Dedifferentiated amniotic fluid mesenchymal stem cell (primary cell): ENCODE measurements at regions not wholly inside any gene's neighbourhood (a gene's known extent, or its start where the extent isn't known, plus 50 kb on each side); places are given as distances from the start of the nearest gene placed in this dataset.

Source experiments
- DNase-seq: peaks from one replicate; pipeline ENCODE4 v3.0.0-alpha.2; 2016; ENCODE audit errors: extremely low spot score

DNA sequence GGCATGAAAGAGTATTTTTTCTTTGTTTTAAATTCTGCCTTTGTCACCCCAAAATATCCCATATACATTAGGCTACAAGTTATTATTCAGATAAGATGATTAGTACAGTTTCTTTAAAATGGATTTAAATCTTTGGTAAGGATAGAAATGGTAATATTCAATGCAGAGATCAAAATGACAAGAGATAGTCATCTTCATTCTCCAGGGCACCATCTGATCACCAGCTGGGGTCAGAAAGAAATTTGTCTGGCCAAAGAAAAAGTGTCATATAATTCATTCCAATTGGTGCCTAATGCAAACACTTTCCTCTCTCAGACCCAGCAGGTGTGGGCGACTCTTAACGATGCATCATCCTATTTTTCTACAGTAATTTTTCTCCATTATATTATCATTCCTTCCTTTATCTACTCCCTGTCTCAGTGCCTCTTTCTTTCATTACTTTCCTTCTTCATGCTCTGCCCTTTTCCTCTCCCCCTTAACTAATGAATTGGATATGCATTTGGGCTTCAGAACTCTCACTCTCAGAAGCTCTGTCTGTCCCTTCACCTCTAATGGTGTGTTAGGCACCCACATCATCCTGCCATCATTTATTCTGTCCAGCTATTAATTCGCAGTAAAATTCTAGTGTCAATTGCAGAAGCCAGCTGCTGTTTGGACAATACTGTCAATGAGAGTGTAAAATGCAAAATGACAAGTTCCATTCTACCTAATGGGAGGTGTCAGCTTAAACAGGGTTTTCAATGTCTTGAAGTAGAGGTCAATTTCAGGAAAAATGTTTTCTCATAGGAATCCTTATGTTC, 570.5 kb downstream of the TDRD15 start:
- no peak for DNase-seq

- no peak for DNase-seq
These were observed 573.1 kb downstream of the TDRD15 start for GRCh38 chr2:21696900-21697299.

DNA sequence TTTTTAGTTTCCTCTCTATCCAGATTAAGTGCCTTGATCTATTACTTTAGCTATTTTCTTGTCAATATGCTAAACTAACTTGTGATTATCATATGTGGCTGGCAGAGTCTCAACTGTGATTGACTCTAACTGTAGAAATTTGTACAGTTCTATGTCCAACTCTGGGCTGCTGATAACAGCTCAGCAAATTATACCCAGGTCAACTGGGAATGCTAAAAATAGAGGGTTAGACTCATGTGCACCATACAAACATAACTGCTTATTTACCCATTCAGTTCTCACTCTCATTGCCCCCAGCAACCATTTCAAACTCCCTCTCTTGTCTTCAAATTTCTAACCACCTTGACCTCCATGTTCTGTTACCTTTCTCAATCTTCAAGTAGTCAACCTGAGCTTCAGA, 576.9 kb downstream of the TDRD15 start:
- no peak for DNase-seq

DNA sequence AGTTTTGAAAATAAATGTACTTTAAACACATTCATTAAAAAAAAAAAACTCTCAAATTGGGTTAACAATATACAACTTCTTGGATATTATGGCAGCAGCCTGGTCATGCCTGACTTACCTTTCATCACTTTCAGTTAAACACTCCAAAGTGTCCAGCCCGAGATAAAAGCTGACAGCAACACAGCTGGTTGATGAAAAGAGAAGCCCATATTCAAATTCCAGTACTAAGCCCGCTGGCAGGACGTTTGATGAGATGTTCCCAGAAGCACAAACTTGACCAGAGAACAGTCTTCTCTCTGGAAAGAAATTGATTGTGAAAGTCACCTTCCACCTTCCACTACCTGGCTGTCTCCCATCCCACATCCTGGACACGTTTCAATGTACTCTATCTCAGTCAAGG, 586.3 kb downstream of the TDRD15 start:
- DNase-seq = no peak

- no peak for DNase-seq
These were observed 586.7 kb downstream of the TDRD15 start for GRCh38 chr2:21710496-21710895.

GRCh38 chr2:21715887-21716286, 592.1 kb downstream of the TDRD15 start:
- no peak for DNase-seq

- DNase-seq = no peak
These were observed 603.3 kb downstream of the TDRD15 start for GRCh38 chr2:21727101-21727500.

DNA sequence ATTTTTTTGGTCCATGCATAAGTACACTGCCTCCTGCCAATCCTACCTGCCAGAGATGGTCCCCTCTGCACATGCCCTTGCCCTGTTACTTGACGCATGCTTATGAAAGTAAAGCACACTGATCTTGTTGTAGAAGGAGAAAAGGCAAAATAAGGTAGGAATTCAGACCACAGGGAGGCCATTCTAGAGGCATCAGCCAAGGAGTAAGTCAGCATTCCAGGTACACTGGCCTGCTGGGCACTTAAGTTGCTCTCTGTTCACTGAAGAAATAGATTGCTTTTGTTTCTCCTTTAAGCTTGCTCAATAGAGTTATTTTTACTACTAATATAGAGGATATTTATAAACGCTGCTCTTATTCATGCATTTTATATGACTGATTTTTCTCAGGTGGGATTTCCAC, 604.4 kb downstream of the TDRD15 start:
- DNase-seq = no peak

- no peak for DNase-seq
These were observed 606.4 kb downstream of the TDRD15 start for GRCh38 chr2:21730141-21730540.

GRCh38 chr2:21740484-21740883, 616.7 kb downstream of the TDRD15 start:
- DNase-seq = no peak

GRCh38 chr2:21746499-21746898, 622.7 kb downstream of the TDRD15 start:
- DNase-seq = no peak

DNA sequence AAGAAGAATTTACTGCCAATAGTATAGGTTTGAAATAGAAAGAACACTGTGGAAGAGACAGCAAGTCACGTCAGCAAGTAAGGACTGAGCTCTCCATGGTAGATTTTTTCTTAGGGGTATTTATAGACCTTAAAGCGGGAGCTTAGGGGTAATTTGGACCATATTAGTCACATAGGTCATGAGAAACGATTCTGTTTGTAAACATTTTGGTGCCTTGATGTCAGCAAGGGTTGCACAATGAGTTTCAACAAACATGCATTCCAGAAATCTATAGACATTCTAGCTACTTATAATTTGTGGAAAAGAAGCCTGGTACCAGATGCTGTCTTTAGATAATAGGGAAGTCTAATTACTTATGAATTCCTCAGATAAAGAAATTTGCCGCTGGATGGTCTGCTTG, 624.7 kb downstream of the TDRD15 start:
- DNase-seq = no peak

DNA sequence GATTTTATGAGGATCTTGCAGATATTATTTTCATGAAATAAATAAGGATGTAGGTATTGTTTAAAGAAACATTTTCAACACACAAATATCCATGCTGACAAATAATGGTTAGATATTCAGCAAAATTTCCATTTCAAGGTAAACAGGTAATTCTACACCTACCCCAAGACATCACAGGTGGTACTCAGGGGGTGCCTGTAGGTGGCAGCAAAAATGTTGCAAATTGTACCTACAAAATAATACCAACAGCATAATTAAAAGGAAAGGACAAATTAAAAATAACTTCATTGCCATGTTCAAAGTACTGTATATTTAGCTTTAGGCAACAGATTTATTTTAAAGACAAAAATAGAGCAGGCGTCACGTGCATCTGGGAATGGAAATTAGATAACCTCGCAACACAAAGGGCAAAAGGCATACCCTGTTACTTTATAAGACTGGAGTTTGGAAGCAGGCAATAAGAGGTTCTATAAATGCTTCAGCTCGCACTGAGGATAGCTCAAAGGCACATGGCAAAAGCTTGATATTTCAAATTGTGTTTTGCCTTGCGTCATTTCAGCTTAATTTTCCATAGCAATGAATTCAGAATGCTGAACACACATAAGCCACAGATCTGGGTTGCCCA, 630.5 kb downstream of the TDRD15 start:
- no peak for DNase-seq

GRCh38 chr2:21757805-21758430, 634.1 kb downstream of the TDRD15 start:
- no peak for DNase-seq

DNA sequence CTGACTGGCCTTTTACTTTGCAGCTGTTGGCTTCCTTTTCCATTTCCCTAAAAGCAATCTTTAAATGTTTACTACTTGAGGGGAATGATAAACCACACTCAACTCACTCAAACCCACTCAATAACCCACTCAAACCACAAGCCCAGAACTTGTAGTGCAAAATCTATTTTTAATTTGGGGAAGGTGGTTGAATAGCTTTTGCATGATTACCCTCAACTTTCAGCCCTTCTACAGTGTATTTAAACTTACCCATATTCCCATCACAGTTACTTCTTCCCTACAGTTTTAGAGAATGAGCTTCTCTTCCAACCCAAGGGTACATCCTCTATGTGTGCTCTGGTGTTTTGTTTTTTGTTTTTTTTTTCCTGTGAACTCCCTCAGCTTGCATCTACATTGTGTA, 636.1 kb downstream of the TDRD15 start:
- no peak for DNase-seq

DNA sequence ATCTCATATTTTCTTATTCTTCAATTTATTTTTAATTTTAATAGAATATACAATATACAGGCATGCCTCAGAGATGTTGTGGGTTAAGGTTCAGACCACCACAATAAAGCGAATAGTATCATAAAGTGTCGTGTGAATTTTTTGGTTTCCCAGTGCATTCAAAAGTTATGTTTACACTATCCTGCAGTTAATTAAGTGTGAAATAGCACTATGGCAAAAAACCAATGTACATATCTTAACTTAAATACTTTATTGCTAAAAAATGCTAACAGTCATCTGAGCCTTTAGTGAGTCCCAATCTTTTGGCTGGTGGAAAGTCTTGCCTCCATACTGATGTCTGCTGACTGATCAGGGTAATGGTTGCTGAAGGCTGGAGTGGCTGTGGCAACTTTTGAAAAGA, 637.6 kb downstream of the TDRD15 start:
- no peak for DNase-seq

GRCh38 chr2:21763501-21763900, 639.7 kb downstream of the TDRD15 start:
- DNase-seq = no peak

DNA sequence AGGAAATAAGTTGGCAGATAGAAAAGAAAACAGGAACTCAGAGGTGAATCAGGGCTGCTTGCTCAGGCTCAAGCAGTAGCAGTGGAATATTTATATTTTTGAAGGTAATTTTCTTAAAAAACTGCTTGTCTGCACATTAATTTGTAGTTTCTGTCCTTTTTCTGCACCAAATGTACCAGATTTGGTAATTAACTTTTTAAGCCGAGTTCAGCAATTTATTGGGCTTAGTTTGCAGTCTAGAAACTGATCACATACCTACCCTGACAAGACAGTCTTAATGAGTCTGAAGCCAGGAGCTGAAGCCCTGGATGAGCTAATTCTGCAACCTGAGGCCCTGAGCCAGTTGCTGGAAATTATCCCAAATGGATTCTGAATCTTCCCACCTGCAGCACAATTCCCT, 647.0 kb downstream of the TDRD15 start:
- DNase-seq = no peak

GRCh38 chr2:21772624-21773023, 648.9 kb downstream of the TDRD15 start:
- peak; percentile 68 for DNase-seq

- peak; percentile 23 for DNase-seq
These were observed 649.4 kb downstream of the TDRD15 start for GRCh38 chr2:21773168-21773567.

- no peak for DNase-seq
These were observed 651.1 kb downstream of the TDRD15 start for GRCh38 chr2:21774691-21775368.

GRCh38 chr2:21779786-21780185, 656.0 kb downstream of the TDRD15 start:
- DNase-seq = no peak

DNA sequence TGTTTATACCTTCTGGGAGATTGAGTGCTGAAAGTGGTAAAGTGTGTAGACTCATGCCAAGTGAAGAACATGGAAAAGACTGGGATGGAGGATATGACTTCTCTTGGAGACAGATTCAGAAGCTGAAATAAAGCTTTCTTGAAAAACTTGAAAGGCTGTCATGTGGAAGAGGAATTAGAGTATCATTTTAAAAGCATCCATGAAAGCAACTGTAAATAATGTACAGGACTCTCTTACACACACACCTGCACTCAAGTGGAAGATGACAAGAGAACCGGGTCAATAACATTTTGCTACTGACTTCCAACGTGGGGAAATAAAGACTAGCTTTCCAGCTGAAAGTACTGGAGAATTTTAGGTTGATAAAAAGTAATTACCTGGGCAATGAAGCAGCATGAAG, 658.2 kb downstream of the TDRD15 start:
- no peak for DNase-seq
